Activated naive CD4-positive, alpha-beta T cell treated with anti-CD3 and anti-CD28 coated beads, Interleukin-2, amount 50 U/mL, for 24 hours (primary cell): ENCODE measurements at regions not wholly inside any gene's neighbourhood (a gene's known extent, or its start where the extent isn't known, plus 50 kb on each side); places are given as distances from the start of the nearest gene placed in this dataset.
"Not testable (repeated sequence)": the region's sequence is repeated elsewhere in the genome, so short reads cannot be mapped to it uniquely, and the experiment has no call there.

Source experiments
- H3K27ac Mint-ChIP-seq: one replicate; pipeline ENCODE4 v1.8.0; 2021; ENCODE audit warnings: mild to moderate bottlenecking, mixed read lengths
- H3K27me3 Mint-ChIP-seq: one replicate; pipeline ENCODE4 v1.8.0; 2021; ENCODE audit warnings: mixed read lengths
- H3K36me3 Mint-ChIP-seq: one replicate; pipeline ENCODE4 v1.8.0; 2021; ENCODE audit warnings: mixed read lengths
- H3K4me1 Mint-ChIP-seq: one replicate; pipeline ENCODE4 v1.8.0; 2021; ENCODE audit warnings: mixed read lengths
- H3K4me3 Mint-ChIP-seq: one replicate; pipeline ENCODE4 v1.8.0; 2021; ENCODE audit warnings: mild to moderate bottlenecking, mixed read lengths
- H3K9me3 Mint-ChIP-seq: one replicate; pipeline ENCODE4 v1.8.0; 2021; ENCODE audit warnings: mixed read lengths

DNA sequence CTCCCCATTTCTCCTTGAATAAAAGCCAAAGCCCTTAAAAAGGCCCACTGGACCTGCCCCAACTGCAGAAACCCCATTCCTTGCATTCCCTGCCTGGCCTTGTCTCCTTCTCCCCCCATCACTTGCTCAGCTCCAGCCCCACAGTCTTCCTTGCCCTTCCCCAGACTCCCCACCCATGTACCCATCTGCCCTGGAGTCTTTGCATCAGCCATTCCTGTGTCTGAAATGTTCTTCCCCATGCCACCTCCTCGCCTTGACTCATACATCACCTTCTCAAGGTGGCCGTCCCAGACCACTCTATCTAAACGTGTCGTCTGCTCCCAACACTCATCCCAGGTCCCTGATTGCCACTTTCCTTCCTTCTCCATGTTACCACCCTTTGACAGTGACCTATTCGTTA is 77.4 kb upstream of the SHANK2 start:
- Mint-ChIP-seq H3K9me3 (no peaks in the 10 kb centered on the region), H3K4me1 (no peaks in the 10 kb centered on the region), H3K27ac (no peak overlapping the region), H3K27me3 (no peaks in the 10 kb centered on the region), H3K4me3 (no peak overlapping the region), H3K36me3 (no peaks in the 10 kb centered on the region)

DNA sequence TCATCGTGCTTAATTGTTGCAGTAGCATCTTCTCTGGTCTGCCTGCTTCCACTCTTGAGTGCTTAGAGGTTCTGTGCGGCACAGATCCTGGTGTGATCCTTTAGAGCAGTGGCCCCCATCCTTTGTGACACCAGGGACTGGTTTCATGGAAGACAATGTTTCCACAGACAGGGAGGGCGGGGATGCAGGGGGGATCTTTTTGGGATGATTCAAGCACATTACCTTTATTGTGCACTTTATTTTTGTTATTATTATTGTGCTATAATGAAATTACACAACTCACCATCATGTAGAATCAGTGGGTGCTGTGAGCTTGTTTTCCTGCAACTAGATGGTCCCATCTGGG is 76.8 kb upstream of the SHANK2 start:
- Mint-ChIP-seq H3K36me3 (no peaks in the 10 kb centered on the region), H3K4me1 (no peaks in the 10 kb centered on the region), H3K27ac (no peak overlapping the region), H3K27me3 (no peaks in the 10 kb centered on the region), H3K9me3 (no peaks in the 10 kb centered on the region), H3K4me3 (no peak overlapping the region)

DNA sequence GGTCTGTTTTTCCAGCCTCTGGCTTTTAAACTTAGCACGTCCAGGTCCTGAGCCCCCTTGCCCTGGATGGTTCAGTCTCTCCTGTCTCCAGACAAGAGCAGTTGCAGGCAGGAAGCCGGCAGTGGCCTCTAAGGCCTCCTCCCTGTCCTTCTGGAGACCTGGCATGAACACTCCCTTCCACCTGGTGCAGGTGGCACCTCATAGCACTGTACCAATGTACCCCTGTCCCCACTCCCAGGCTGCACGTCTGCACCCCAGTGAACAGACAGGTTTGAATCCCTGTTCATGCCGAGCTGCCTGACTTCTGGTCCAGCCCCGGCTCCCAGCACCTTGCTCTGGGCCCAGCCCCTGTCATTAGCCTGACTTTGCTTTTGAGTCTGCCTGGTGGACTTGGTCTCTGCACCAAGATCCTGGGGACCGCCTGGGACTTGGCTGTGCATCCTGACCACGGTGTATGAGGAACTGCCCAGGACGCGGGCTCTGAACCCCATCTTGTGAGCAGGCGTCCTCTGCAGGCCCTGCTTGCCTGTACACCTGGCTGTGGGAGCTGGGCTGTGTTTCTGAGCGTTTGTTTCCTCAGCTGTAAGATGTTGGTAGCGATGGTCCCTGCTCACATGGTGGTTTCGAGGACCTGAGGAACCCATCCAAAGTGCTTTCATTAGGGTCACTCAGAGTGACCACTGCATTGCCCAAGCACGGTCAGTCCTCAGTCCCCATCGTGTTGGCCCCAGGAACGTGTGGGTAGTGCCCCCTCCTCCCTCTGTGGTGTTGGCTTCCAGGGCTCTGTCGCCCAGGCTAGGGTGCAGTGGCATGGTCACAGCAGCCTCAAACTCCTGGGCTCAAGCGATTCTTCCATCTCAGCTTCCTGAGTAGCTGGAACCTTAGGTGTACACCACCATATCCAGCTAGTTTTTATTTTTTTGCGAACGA is 75.0 kb upstream of the SHANK2 start:
- Mint-ChIP-seq H3K27ac (no peak overlapping the region), H3K4me3 (no peak overlapping the region), H3K4me1 (no peaks in the 10 kb centered on the region), H3K9me3 (no peaks in the 10 kb centered on the region), H3K36me3 (no peaks in the 10 kb centered on the region), H3K27me3 (no peaks in the 10 kb centered on the region)

DNA sequence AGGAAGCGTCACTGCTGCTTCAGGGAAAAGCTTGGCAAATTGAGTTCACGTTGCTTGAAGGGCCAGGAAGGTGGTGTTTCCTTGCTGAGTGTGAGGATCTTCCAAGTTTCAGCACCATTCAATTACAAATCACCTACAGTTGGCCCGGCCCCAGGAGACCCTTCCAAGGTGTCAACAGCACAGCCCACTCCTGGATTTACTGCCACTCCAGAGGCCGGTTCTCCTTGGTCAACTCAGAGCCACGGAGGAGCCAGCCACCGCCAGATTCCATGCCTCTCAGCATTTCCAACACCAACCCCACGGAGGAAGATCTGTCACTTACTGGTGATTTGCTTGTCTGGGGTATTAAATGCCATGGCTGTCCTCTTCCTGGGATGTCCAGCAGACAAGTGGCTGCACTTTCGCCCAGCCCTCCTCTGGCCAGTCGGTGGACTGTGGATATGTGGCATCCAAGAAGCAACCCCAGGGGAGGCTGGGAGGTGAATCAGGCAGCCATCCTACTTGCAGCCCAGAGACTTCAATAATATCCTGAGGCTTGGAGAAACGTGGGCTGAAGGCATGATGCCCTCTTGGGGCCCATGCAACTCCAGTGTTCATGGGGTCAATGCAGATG is 74.1 kb upstream of the SHANK2 start:
- no peaks in the 10 kb centered on the region for H3K36me3 Mint-ChIP-seq
- no peaks in the 10 kb centered on the region for H3K4me1 Mint-ChIP-seq
- no peaks in the 10 kb centered on the region for H3K27me3 Mint-ChIP-seq
- H3K27ac Mint-ChIP-seq = no peak overlapping the region
- H3K4me3 Mint-ChIP-seq = no peak overlapping the region
- H3K9me3 Mint-ChIP-seq = no peaks in the 10 kb centered on the region

DNA sequence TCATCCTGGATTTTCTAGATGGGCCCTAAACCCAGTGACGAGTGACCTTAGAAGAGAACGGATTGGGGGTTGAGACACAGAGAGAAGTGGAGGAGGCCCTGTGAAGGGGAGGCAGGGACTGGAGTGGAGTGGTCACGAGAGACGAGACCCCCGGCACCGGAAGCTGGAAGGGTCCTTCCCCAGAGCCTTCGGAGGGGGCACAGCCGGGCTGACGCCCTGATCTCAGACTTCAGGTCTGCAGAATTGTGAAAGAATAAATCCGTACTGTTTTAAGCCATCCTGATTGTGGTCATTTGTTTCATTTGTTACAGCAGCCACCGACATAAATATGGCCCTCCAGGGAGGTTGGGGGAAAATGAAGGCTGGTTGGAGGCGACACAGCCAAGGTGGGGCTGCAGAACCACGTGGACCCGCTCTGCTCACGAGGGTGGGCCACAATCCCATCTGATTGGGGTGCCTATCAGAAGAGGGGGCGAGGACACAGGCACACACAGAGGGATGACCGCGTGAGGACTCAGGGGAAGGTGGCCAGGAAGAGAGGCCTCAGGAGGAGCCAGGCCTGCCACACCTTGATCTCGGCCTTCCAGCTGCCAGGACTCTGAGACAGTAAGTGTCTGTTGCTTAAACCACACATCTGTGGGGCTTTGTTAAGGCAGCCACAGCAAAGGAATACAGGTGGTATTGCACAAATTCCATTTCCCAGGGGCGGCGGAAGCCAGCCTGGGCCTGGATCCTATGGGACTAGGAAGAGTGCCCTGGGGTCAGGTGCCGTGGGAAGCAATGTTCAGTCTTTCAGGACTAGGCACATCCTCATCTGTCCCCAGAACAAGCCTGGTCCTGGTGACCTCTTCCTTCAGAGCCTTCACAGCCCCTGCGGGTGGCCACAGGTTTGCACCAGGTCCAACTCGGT is 73.3 kb upstream of the SHANK2 start:
- H3K36me3 Mint-ChIP-seq = no peaks in the 10 kb centered on the region
- H3K4me3 Mint-ChIP-seq = no peak overlapping the region
- H3K9me3 Mint-ChIP-seq = no peaks in the 10 kb centered on the region
- no peaks in the 10 kb centered on the region for H3K4me1 Mint-ChIP-seq
- H3K27me3 Mint-ChIP-seq = no peaks in the 10 kb centered on the region
- H3K27ac Mint-ChIP-seq = no peak overlapping the region

DNA sequence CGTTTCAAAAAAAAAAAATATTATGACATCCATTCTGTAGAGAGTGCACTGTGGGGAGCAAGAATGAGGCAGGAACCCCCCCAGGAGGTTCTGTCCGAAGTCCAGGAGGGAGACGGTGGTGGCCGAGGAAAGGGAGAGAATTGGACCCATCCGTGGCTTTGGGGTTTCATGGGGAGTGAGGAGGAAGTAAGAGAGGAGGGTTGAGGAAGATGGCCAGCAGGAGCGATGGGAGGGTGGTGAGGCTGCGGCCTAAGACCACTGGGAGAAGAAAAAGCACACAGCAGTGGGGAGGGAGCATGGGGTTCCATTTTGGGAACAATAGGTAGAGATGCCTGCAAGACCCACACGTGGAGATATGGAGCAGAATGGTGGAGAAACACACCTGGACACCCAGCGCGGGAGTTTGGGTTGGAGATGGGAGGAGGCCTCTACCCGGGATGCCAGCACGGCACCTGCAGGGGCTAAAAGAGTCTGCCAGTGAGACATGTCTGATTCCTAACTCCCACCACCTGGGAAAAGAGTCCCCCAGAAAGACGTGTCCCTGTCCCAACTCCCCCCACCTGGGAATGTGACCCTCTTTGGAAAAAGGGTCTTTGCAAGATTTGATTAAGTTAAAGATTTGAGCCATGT is 72.5 kb upstream of the SHANK2 start:
- H3K9me3 Mint-ChIP-seq = no peaks in the 10 kb centered on the region
- H3K27me3 Mint-ChIP-seq = no peaks in the 10 kb centered on the region
- no peaks in the 10 kb centered on the region for H3K4me1 Mint-ChIP-seq
- no peak overlapping the region for H3K4me3 Mint-ChIP-seq
- no peaks in the 10 kb centered on the region for H3K36me3 Mint-ChIP-seq
- peak overlapping the region; percentile 47 for H3K27ac Mint-ChIP-seq

DNA sequence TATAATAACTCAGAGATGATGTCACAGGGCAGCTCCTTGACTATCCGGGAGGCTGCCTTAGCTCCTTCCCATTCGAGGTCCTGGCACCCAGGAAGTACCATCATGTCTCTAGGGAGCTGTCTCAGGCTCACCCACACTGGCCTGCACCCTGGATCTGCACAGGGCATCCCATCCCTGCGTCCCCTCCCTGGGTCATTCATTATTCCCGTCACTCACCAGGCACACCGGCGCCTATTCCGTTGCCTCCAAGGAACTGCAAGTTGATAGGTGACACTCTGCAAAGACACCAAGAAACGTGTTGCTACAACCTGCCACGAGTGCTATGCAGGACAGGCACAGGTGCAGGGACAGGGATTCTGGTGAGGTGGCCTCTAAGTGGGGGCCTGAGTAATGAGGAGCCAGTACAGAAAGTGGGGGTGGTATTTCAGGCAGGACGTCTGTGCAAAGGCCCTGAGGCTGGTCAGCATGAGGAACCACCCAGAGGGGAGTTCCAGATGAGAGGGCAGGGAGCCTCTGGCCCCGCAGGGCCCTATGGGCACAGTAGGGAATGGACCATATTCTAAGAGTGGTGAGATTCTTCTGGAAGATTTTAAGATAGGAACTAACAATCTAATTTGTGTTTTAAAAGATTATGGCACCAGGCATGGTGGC is 71.6 kb upstream of the SHANK2 start:
- no peak overlapping the region for H3K27ac Mint-ChIP-seq

DNA sequence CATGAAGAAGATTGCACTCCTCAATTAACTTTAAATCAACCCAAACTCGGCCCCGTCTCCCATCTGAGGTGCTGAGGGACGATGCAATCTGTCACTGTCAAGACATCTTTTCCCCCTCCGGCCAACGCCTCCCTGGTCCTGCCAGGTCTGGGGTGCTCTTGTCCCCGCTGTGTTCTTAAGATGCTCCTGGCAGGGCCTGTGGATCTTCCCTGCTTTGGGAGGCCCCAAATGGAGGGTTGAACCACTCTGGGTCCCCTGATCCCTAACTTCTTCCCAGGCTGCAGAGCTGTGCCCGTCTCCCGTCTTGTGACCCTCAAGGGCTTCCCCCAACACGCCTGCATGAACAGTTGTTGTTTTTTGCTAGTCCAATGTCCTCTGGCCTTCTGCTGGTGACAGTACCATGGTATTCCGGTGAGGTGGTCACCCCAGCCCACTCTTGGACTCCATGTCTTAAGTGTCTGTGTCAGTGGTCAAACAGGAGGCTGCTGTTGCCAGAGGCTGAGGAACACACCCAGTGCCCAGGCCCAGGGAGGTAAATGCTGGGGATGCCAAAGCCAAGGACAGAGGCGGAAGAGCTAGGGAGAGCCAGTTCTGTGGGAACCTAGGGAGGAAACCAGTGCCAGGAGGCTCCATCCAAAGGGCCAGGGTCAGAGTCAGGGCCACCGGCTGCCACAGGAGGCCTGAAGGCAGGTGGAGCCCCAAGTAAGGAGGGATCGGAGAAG is 70.6 kb upstream of the SHANK2 start:
- no peak overlapping the region for H3K27ac Mint-ChIP-seq
- no peak overlapping the region for H3K4me3 Mint-ChIP-seq
- peaks cover 12% of the 10 kb centered on the region for H3K9me3 Mint-ChIP-seq

More for the DNA sequence above, 71.6 kb upstream of the SHANK2 start:
- H3K4me1 Mint-ChIP-seq = no peaks in the 10 kb centered on the region
- H3K27me3 Mint-ChIP-seq = no peaks in the 10 kb centered on the region
- no peak overlapping the region for H3K4me3 Mint-ChIP-seq
- no peaks in the 10 kb centered on the region for H3K36me3 Mint-ChIP-seq
- H3K9me3 Mint-ChIP-seq = peaks cover 6% of the 10 kb centered on the region

DNA sequence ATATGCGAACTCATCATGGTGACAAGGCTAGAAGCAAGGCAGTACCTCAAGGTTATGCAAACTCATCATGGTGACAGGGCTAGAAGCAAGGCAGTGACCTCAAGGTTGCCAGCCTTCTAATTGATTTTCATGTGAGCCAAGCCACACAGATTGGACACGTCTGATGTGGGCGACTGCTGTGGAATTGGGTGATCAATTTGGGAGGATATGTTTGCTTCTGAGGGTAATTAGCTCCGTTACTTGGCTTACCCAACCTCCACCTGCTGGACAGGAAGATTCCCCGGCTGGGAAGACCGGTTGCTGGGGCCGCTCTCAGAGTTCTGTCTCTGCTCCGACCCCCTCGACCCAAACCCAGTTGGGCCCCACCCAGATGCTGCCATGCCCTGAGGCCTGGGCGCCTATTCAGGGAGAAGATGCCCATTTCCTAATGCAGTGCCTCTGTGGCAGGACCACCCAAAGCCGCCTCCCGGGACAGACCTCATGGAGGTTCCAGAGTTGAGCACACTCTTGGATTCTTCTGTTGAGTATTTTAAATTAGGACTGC is 69.9 kb upstream of the SHANK2 start:
- Mint-ChIP-seq H3K4me1 (no peaks in the 10 kb centered on the region), H3K9me3 (peaks cover 19% of the 10 kb centered on the region), H3K27ac (no peak overlapping the region), H3K36me3 (peaks cover 5% of the 10 kb centered on the region), H3K27me3 (peaks cover 2% of the 10 kb centered on the region), H3K4me3 (no peak overlapping the region)

More for the DNA sequence above, 70.6 kb upstream of the SHANK2 start:
- Mint-ChIP-seq H3K36me3 (peaks cover 2% of the 10 kb centered on the region), H3K4me1 (no peaks in the 10 kb centered on the region), H3K27me3 (peaks cover 2% of the 10 kb centered on the region)

DNA sequence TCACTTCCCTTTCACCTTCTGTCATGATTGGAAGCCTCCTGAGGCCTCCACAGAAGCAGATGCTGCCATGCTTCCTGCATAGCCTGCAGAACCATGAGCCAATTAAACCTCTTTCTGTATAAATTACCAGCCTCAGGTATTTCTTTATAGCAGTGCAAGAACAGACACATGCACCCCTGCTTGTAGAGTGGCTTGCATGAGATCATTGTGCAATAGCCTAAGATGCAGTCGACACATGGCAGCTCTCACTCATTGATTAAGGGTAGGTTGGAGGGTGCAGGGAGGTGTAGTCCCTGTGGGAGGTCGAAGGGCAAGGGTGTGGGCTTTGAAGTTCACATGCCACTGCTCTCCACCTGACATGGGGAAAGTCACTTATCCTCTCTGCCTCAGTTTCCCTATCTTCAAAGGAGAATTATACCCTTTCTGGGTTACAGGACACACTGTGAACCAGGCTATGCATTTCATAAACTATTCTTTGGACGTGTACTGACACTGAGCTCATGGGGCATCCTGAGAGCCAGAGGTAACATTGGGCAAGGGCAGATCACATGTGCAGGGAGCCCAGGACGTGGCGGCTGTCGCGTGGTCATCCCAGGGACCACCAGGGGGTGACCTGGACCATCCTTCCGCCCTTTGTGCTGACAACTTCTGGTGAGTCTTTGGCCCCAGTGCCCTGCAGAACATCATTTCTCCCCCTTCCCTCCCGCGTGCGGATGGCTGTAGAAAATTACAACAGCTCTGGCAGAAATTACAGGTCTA is 69.2 kb upstream of the SHANK2 start:
- H3K9me3 Mint-ChIP-seq = peaks cover 19% of the 10 kb centered on the region
- H3K4me1 Mint-ChIP-seq = no peaks in the 10 kb centered on the region
- no peak overlapping the region for H3K27ac Mint-ChIP-seq
- H3K27me3 Mint-ChIP-seq = peaks cover 2% of the 10 kb centered on the region
- H3K4me3 Mint-ChIP-seq = no peak overlapping the region
- peaks cover 5% of the 10 kb centered on the region for H3K36me3 Mint-ChIP-seq

DNA sequence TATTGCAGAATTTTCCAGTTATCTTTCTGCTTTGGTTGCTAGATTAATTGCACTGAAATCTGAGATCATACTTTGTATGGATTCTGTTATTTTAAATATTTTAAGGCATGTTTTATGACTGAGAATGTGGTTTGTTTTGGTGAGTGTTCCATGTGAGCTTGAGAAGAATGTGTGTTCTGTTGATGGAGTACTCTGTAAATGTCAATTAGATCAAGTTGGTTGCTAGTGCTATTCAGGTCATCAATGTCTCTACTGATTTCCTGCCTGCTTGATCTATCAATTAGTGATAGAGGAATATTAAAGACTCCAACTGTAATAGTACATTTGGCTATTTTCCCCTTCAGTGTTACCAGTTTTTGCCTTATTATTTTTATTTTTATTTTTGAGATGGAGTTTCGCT is 64.3 kb upstream of the SHANK2 start:
- Mint-ChIP-seq H3K36me3 (peaks cover 5% of the 10 kb centered on the region), H3K4me3 (no peak overlapping the region)

DNA sequence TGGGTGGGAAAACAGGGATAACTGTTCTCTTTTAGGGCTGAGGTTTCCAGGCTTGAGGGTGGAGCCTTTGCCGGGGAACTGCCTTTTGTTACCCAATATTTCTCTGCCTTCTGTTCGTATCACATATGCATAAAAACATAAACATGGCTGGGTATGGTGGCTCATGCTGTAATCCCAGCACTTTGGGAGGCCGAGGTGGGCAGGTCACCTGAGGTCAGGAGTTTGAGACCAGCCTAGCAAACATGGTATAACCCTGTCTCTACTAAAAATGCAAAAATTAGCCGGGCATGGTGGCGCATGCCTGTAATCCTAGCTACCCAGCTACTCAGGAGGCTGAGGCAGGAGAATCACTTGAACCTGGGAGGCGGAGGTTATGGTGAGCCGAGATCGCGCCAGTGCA is 60.2 kb upstream of the SHANK2 start:
- H3K9me3 Mint-ChIP-seq, H3K27ac Mint-ChIP-seq, H3K4me1 Mint-ChIP-seq, H3K27me3 Mint-ChIP-seq, H3K4me3 Mint-ChIP-seq, H3K36me3 Mint-ChIP-seq: not testable (repeated sequence)

More for the DNA sequence above, 64.3 kb upstream of the SHANK2 start:
- Mint-ChIP-seq H3K27me3 (peaks cover 4% of the 10 kb centered on the region), H3K27ac (no peak overlapping the region), H3K9me3 (peaks cover 19% of the 10 kb centered on the region), H3K4me1 (no peaks in the 10 kb centered on the region)

DNA sequence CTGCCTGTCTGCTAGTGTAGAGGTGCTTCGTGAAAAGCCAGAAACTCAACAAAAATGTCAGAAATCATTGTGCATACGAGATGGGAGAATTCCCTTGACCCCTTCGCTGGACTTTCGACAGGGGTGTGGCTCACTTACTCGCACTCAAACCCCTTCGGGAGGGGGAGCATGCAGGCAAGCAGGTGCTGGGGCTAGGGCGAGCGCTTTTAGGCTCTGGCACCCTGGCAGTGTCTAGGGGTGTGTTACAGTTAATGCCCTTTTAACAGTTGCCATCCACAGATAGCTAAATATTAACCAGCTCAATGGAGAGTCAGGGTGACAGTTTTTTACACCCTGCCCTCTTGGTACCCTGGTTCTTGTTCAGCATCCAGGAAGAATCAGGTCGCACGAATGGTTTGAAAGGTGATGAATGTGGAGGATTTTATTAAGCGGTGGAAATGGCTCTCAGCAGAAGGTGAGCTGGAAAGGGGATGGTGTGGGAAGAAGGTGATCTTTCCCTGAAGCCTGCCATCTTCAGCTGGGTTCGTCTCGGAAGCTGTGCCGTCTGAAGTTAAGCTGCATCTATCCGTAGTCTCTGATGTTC is 59.6 kb upstream of the SHANK2 start:
- peaks cover 2% of the 10 kb centered on the region for H3K27me3 Mint-ChIP-seq
- H3K4me1 Mint-ChIP-seq = no peaks in the 10 kb centered on the region
- no peak overlapping the region for H3K27ac Mint-ChIP-seq
- H3K36me3 Mint-ChIP-seq = no peaks in the 10 kb centered on the region
- no peak overlapping the region for H3K4me3 Mint-ChIP-seq
- no peaks in the 10 kb centered on the region for H3K9me3 Mint-ChIP-seq
